GM21737 (cell line): ENCODE measurements at regions not wholly inside any gene's neighbourhood (a gene's known extent, or its start where the extent isn't known, plus 50 kb on each side); places are given as distances from the start of the nearest gene placed in this dataset.

Source experiments
- ATAC-seq: cut with Tn5 transposase; IDR thresholded peaks from one replicate; pipeline ENCODE4 v1.9.1; 2021; ENCODE audit warnings: mild to moderate bottlenecking, moderate library complexity; ENCODE audit not compliant: unreplicated experiment

GRCh38 chr4:176383273-176384077, 63.7 kb downstream of the SPCS3 start:
- ATAC-seq: no peak

GRCh38 chr4:176385601-176386000, 65.8 kb downstream of the SPCS3 start:
- no peak for ATAC-seq

- no peak for ATAC-seq
Measured at GRCh38 chr4:176387571-176387970, 67.8 kb downstream of the SPCS3 start.

- no peak for ATAC-seq
Measured at GRCh38 chr4:176393306-176394013, 73.7 kb downstream of the SPCS3 start.

GRCh38 chr4:176400816-176401461, 81.2 kb downstream of the SPCS3 start:
- no peak for ATAC-seq

GRCh38 chr4:176404621-176405020, 84.9 kb downstream of the SPCS3 start:
- no peak for ATAC-seq

GRCh38 chr4:176406297-176406696, 86.5 kb downstream of the SPCS3 start:
- ATAC-seq: no peak

- no peak for ATAC-seq
Measured at GRCh38 chr4:176406736-176407135, 87.0 kb downstream of the SPCS3 start.

GRCh38 chr4:176409627-176410026, 89.9 kb downstream of the SPCS3 start:
- no peak for ATAC-seq

- ATAC-seq: no peak
Measured at GRCh38 chr4:176413171-176413570, 93.4 kb downstream of the SPCS3 start.

GRCh38 chr4:176422001-176422400, 102.2 kb downstream of the SPCS3 start:
- ATAC-seq: no peak

- ATAC-seq: no peak
Measured at GRCh38 chr4:176422511-176422910, 102.7 kb downstream of the SPCS3 start.

- no peak for ATAC-seq
Measured at GRCh38 chr4:176425035-176425434, 105.3 kb downstream of the SPCS3 start.

GRCh38 chr4:176432811-176433540, 113.2 kb downstream of the SPCS3 start:
- no peak for ATAC-seq

- ATAC-seq: no peak
Measured at GRCh38 chr4:176433983-176434382, 114.2 kb downstream of the SPCS3 start.

- no peak for ATAC-seq
Measured at GRCh38 chr4:176435901-176436292, 116.1 kb downstream of the SPCS3 start.

- ATAC-seq: no peak
Measured at GRCh38 chr4:176436293-176436973, 116.7 kb downstream of the SPCS3 start.

GRCh38 chr4:176437756-176438155, 118.0 kb downstream of the SPCS3 start:
- ATAC-seq: no peak

GRCh38 chr4:176438401-176438800, 118.6 kb downstream of the SPCS3 start:
- no peak for ATAC-seq

- no peak for ATAC-seq
Measured at GRCh38 chr4:176439611-176440010, 119.8 kb downstream of the SPCS3 start.

GRCh38 chr4:176440698-176441097, 120.9 kb downstream of the SPCS3 start:
- no peak for ATAC-seq
